NCI-H524 (cell line): ENCODE measurements at regions not wholly inside any gene's neighbourhood (a gene's known extent, or its start where the extent isn't known, plus 50 kb on each side); places are given as distances from the start of the nearest gene placed in this dataset.
"Not testable (repeated sequence)": the region's sequence is repeated elsewhere in the genome, so short reads cannot be mapped to it uniquely, and the experiment has no call there.

ENCODE experiments used
- DNase-seq, 2 experiments: peaks; one replicate each; lab custom pipeline; 2025; lab: John Stamatoyannopoulos, UW

GRCh38 chr17:70924776-70925175, 755.4 kb downstream of the KCNJ2 start:
- DNase-seq: no peak

GRCh38 chr17:70929226-70929625, 759.9 kb downstream of the KCNJ2 start:
- DNase-seq: no peak

DNA sequence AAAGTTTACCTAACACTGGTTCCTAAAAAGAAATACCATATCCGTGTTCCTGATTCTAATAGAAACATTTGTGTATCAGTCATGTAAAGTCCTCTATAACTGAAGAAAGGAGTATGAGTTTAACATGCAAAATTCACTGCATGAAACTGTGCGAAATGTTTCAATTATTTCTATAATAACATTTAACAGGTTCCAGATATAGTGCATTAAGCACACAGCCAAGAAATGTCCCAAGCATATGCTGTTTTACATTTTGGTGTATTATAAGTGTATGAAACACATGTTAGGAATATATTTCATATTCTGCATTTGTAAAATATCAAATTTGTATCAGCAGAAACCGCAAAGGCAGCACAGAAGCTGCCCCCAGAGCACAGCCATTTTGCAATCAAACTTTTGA, 764.9 kb downstream of the KCNJ2 start:
- no peak for DNase-seq

DNA sequence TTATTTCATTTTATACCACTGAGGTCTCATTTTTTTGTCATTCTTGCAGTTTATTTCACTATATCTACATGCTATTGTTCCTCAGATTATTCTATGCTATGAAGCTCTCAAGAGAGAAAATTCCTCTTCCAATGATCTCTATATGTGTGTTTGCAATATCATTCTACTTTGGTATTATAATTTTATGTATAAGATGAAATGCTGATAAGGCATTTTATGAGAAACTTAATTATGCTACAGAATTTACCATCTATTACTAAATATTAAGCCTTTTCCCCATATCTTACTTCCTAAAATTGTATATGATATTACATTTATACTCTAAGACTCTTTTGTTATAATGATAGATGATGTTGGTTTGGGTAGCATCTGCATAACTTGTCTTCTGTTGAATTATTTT, 765.5 kb downstream of the KCNJ2 start:
- DNase-seq: no peak

GRCh38 chr17:70936724-70937123, 767.4 kb downstream of the KCNJ2 start:
- no peak for DNase-seq

DNA sequence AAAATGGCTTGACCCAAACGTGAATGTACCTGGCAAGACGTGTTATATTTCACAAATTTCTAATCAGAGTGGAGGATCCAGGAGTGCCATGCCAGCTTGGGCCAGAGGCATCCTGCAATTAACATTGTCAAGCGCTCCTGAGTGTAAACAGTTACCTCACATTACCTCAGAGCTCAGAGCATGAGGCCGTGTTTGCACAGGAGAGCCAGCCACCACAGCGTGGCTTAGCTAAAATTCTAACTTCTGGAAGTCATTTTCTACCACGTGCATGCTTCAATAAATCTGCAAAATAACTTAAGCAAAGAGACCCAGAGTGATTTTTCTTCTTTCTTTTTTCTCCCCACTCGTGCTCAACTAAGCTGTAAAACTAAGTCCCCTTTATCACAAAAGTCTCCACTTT, 769.0 kb downstream of the KCNJ2 start:
- no peak for DNase-seq

GRCh38 chr17:70945386-70945785, 776.1 kb downstream of the KCNJ2 start:
- DNase-seq: no peak

- DNase-seq: no peak
These were observed 777.9 kb downstream of the KCNJ2 start for GRCh38 chr17:70947215-70947614.

DNA sequence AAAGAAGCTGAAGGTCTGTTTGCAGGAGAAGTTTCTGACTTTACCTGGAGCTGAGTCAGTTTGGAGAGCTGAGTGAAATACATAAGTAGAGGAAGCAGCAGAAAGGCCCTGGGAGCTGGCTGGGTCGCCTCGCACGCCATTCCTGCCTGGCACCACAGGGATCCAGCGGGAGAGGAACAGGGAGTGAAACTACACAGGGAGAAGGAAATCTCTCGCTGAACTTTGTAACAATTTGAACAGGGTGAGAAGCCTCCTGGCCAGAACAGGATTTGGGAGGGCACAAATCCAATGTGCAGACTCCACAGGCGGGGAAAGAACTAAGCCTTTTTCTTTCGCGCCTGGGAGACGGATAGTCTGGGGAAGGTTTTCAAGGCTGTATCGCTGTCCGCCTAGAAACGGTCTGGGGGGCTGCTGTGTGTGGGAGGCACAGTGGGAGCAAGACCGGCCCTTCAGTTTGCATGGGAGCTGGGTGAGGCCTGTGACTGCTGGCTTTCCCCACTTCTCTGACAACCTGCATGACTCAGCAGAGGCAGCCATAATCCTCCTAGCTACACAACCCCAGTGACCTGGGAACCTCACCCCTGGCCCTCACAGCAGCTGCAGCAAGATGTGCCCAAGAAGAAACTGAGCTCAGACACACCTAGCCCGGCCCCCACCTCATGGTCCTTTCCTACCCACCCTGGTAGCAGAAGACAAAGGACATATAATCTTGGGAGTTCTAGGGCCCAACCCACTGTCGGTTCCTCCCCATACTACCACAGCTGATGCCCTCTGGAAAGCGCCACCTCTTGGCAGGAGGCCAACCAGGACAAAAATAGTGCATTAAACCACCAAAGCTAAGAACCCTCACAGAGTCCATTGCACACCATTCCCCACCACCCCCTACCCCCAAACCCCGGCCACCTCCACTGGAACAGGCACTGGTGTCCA, 778.6 kb downstream of the KCNJ2 start:
- no peak for DNase-seq

DNA sequence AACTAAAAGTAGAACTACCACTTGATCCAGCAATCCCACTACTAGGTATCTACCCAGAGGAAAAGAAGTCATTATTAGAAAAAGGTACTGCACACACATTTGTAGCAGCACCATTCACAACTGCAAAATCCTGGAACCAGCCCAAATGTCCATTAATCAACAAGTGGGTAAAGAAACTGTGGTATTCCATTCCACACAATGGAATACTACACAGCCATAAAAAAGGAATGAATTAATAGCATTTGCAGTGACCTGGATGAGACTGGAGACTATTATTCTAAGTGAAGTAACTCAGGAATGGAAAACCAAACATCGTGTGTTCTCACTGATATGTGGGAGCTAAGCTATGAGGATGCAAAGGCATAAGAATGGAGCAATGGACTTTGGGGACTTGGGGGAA, 783.8 kb downstream of the KCNJ2 start:
- DNase-seq: not testable (repeated sequence)

GRCh38 chr17:70955441-70955840, 786.1 kb downstream of the KCNJ2 start:
- no peak for DNase-seq

DNA sequence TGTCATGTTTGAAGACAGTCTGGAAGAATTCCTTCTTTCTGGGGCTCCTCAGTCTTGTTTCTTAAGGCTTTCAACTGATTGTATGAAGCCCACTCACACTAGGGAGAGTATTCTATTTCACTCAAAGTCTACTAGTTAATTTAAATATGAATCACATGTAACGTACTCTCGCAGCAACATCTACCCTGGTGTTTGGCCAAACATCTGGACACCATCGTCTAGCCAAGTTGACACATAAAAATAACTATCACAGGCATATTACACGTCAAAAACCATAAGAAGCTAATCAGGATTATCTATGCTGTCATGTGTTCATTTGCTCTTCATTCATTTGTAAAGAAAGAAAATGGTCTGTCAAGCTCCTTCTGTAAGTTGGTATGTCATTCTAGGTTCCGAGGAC, 787.4 kb downstream of the KCNJ2 start:
- DNase-seq: no peak

- DNase-seq: no peak
These were observed 792.0 kb downstream of the KCNJ2 start for GRCh38 chr17:70961341-70961740.

GRCh38 chr17:70968302-70968701, 799.0 kb downstream of the KCNJ2 start:
- DNase-seq: no peak

DNA sequence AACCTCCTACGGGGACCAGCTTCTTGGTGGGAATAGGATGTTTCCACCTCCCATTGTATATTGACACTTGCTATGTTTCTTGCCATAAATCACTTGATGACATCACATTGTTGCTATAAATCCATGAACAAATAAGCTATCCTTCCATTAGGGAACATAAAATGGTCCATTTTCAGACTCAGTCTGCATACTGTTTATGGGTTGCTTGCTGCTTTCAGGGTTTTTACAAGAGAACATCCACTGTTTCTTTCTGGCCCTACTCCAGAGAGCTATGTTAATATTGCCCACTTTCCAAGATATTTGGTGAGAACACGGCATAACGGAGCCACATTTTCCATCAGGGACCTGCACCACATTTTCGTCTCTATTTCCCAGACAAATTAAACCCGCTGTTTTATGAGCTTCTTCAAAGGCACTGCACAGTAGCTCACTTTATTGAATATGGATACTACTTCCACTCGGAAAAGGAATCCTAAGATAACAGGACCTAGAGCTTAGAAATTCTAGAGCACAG, 800.2 kb downstream of the KCNJ2 start:
- DNase-seq: no peak

DNA sequence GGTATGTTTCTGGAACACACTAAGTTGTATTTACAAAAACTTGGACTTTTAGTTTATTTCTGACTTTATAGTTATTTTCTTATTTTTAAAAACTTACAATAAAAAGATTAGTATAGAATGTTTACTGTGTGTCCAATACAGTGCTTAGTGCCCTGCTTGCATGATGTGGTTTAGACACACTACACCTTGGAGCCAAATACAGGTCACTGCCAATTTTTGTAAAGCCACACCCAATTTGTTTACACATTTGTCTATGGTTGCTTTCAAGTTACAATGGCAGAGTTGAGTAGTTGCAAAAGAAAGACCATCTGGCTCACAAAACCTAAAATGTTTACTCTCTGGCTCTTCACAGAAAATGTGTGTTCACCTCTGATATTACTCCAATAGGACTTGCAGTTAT, 807.1 kb downstream of the KCNJ2 start:
- DNase-seq: no peak

GRCh38 chr17:70984873-70985272, 815.5 kb downstream of the KCNJ2 start:
- no peak for DNase-seq

- peak; percentile 1 to 26 for DNase-seq
These were observed 818.6 kb downstream of the KCNJ2 start for GRCh38 chr17:70987867-70988340.

- DNase-seq: no peak
These were observed 819.3 kb downstream of the KCNJ2 start for GRCh38 chr17:70988622-70989021.

DNA sequence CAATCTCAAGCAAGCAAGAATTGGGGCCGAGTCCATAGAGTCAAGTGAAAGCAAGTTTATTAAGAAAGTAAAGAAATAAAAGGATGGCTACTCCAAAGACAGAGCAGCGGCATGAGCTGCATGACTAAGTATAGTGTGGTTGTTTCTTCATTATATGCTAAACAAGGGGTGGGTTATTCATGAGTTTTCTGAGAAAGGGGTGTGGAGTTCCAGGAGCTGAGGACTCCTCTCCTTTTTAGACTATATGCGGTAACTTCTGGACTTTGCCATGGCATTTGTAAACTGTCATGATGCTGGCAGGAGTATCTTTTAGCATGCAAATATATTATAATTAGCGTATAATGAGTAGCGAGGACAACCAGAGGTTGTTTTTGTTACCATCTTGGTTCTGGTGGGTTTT, 819.9 kb downstream of the KCNJ2 start:
- DNase-seq: no peak

GRCh38 chr17:70994194-70994593, 824.9 kb downstream of the KCNJ2 start:
- DNase-seq: no peak

DNA sequence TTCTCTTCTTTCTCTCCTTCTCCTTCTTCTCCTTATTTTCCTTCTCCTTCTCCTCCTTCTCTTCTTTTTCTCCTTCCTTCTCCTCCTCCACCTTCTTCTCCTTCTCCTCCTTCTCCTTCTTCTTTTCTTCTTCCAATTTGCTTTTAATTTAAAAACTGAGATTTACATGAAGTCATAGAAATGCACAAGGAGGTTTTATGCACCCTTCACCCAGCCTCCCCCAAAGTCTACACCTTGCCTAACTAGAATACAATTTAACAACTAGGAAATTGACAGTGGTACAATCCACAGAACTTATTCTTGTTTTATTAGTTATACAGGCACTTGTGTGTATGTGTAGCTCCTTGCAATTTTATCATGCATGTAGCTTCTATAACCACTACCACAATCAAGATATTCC, 826.7 kb downstream of the KCNJ2 start:
- DNase-seq: no peak

GRCh38 chr17:71003736-71004135, 834.4 kb downstream of the KCNJ2 start:
- no peak for DNase-seq

DNA sequence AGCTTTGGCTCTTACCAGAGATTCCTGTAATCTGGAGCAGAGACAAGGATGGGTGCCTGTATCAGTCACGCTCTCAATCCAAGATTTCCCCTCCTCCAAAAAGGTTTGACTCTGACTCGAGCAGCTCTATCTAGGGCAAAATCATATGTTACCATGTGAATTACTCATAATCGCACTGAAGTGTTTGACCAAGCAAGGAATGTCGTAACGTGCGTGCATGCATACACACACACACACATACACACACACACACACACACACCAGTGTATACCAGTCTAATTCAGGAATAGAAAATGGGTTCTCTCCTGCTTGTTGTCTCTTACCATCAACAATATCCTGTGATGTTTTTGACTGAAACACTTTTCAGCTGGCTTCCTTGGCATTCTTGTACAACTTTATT, 835.1 kb downstream of the KCNJ2 start:
- no peak for DNase-seq
